ENCODE measurements at regions not wholly inside any gene's neighbourhood (a gene's known extent, or its start where the extent isn't known, plus 50 kb on each side); places are given as distances from the start of the nearest gene placed in this dataset.

DNA sequence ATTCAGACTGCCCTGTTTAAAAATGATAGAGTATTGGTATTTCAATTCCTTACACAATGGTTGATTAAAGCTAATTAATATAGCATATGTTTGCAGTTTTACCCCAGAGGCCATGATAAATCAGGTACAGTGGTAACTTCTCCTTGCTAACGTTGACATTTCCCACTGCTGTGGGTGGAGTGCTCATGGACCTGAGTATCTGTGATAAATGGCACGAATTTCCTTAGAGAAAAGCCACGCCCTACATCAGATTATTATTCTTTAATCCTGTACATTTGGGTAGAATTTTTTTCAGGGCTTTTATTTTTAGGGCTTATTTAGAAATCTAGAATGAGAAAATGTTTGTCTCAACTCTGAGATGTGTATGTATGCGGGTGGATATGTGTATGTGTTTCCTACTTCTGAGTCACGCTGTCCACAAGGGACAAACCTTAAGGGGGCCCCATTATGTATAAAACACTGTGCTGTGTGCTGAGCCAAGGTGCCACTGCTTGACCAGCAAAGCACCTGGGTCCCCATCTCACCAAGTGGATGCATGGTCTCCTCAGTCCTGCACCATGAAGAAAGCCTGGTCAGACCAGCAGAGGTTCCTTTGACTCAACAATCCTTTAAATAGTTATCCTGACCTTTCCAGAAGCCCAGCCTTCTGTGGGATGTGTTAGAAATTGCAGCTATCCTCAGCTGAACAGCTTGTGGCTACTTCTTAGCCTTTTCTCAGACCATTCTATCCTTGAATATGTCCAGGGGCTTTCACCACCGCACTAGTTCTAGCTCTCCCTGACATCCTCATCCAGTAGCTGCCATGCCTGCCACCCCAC, 57.9 kb upstream of the STK38L start:
- Histone ChIP-seq H3K4me3 (ENCODE audit: low read depth in 1 of 3, low read length in 3 of 3) (no peak overlapping the region), H3K4me1 (ENCODE audit: control insufficient read depth in 3 of 3, insufficient read depth in 2 of 3, low read depth in 1 of 3, low read length in 2 of 3) (peaks cover 0 to 4% (median 0%) of the 10 kb centered on the region in 3 donors), H3K27me3 (ENCODE audit: control insufficient read depth in 3 of 3, insufficient read depth in 3 of 3, low read length in 3 of 3) (no peaks in the 10 kb centered on the region), H3K36me3 (ENCODE audit: control insufficient read depth in 3 of 3, insufficient read depth in 2 of 3, low read depth in 1 of 3, low read length in 3 of 3) (no peaks in the 10 kb centered on the region), H3K27ac (ENCODE audit: low read depth in 1 of 3, low read length in 2 of 3) (no peak overlapping the region), H3K9me3 (ENCODE audit: control insufficient read depth in 2 of 2, insufficient read depth in 1 of 2, low read depth in 1 of 2, low read length in 1 of 2) (no peaks in the 10 kb centered on the region)
- FAIRE-seq (no peak), DNase-seq (no peak)
- WGBS, 3 donors, result 67 to 76% (median 71%) methylated on average over 6 of the region's 6 CpGs

DNA sequence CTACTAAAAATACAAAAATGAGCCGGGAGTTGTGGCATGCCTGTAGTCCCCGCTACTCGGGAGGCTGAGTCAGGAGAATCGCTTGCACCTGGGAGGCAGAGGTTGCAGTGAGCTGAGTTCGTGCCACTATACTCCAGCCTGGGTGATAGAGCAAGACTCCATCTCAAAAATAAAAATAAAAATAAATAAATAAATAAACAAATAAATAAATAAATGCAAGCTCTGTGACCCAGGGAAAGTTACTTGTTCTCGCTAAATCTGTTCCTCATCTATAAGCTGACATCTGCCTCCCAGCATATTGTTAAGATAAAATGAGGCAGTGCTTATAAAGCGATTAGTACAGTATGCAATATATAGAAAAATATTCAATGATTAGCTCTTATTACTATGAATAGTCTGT, 56.4 kb upstream of the STK38L start:
- H3K27ac ChIP-seq (ENCODE audit: low read depth in 1 of 3, low read length in 2 of 3), result no peak overlapping the region
- H3K27me3 ChIP-seq (ENCODE audit: control insufficient read depth in 3 of 3, insufficient read depth in 3 of 3, low read length in 3 of 3), result no peaks in the 10 kb centered on the region
- DNase-seq, result no peak
- peaks cover 0 to 13% (median 0%) of the 10 kb centered on the region in 3 donors for H3K4me1 ChIP-seq (ENCODE audit: control insufficient read depth in 3 of 3, insufficient read depth in 2 of 3, low read depth in 1 of 3, low read length in 2 of 3)
- no peak for FAIRE-seq
- H3K9me3 ChIP-seq (ENCODE audit: control insufficient read depth in 2 of 2, insufficient read depth in 1 of 2, low read depth in 1 of 2, low read length in 1 of 2), result no peaks in the 10 kb centered on the region
- no peaks in the 10 kb centered on the region for H3K36me3 ChIP-seq (ENCODE audit: control insufficient read depth in 3 of 3, insufficient read depth in 2 of 3, low read depth in 1 of 3, low read length in 3 of 3)
- 95 to 97% (median 97%) methylated on average over 7 of the region's 7 CpGs for WGBS, 3 donors
- no peak overlapping the region for H3K4me3 ChIP-seq (ENCODE audit: low read depth in 1 of 3, low read length in 3 of 3)

DNA sequence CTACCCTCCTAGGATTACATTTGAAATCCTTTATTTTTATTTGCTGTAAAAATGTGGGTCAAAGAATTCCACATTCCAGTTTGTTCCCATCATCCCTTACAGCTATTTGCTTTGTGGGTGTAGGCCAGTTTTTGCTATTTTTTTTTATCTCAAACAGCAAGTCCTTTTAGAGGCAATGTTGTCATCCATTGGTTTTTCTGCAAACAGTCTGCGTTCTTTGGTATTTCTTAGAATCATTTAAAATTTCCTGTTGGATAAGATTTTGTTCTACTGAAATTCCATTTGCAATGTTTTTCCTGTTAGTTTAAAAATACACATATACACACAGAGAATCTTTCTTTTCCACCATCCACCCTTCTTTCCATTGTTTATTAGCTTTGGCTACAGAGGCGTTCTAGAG, 53.3 kb upstream of the STK38L start:
- Histone ChIP-seq H3K9me3 (ENCODE audit: control insufficient read depth in 2 of 2, insufficient read depth in 1 of 2, low read depth in 1 of 2, low read length in 1 of 2) (no peaks in the 10 kb centered on the region), H3K27me3 (ENCODE audit: control insufficient read depth in 3 of 3, insufficient read depth in 3 of 3, low read length in 3 of 3) (no peaks in the 10 kb centered on the region), H3K4me1 (ENCODE audit: control insufficient read depth in 3 of 3, insufficient read depth in 2 of 3, low read depth in 1 of 3, low read length in 2 of 3) (peaks cover 0 to 33% (median 2%) of the 10 kb centered on the region in 3 donors), H3K27ac (ENCODE audit: low read depth in 1 of 3, low read length in 2 of 3) (peak overlapping the region in 1 of 3 donors; percentile 42), H3K36me3 (ENCODE audit: control insufficient read depth in 3 of 3, insufficient read depth in 2 of 3, low read depth in 1 of 3, low read length in 3 of 3) (no peaks in the 10 kb centered on the region), H3K4me3 (ENCODE audit: low read depth in 1 of 3, low read length in 3 of 3) (no peak overlapping the region)
- DNase-seq (no peak), FAIRE-seq (no peak)
- 62 to 88% (median 84%) methylated on average over 2 of the region's 2 CpGs for WGBS, 3 donors

DNA sequence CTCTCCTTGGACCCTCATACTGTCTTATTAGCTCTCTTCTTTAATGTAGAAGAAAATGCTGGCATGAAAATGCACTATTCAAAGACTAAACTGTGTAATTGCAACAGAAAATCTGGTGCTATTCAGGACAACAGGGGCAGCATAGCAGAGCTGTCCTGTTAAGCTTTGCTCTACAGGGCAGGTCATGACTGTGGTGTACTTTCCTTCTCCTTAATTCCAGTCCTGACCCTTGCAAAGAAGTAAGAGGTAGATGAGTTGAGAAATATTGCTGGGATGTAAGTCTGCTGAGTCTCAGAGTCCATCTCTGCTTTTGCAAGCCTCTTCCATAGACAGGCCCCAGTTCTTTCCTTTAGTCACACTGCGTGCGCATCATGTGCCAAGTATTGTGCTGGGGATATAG, 52.6 kb upstream of the STK38L start:
- H3K27me3 ChIP-seq (ENCODE audit: control insufficient read depth in 3 of 3, insufficient read depth in 3 of 3, low read length in 3 of 3), result no peaks in the 10 kb centered on the region
- H3K36me3 ChIP-seq (ENCODE audit: control insufficient read depth in 3 of 3, insufficient read depth in 2 of 3, low read depth in 1 of 3, low read length in 3 of 3), result no peaks in the 10 kb centered on the region
- DNase-seq (peak in 1 of 2 donors; percentile 21), FAIRE-seq (no peak)
- WGBS, 3 donors, result 96 to 99% (median 97%) methylated on average over 2 of the region's 2 CpGs
- no peak overlapping the region for H3K27ac ChIP-seq (ENCODE audit: low read depth in 1 of 3, low read length in 2 of 3)
- peaks cover 0 to 33% (median 2%) of the 10 kb centered on the region in 3 donors for H3K4me1 ChIP-seq (ENCODE audit: control insufficient read depth in 3 of 3, insufficient read depth in 2 of 3, low read depth in 1 of 3, low read length in 2 of 3)
- H3K9me3 ChIP-seq (ENCODE audit: control insufficient read depth in 2 of 2, insufficient read depth in 1 of 2, low read depth in 1 of 2, low read length in 1 of 2), result no peaks in the 10 kb centered on the region
- H3K4me3 ChIP-seq (ENCODE audit: low read depth in 1 of 3, low read length in 3 of 3), result no peak overlapping the region

DNA sequence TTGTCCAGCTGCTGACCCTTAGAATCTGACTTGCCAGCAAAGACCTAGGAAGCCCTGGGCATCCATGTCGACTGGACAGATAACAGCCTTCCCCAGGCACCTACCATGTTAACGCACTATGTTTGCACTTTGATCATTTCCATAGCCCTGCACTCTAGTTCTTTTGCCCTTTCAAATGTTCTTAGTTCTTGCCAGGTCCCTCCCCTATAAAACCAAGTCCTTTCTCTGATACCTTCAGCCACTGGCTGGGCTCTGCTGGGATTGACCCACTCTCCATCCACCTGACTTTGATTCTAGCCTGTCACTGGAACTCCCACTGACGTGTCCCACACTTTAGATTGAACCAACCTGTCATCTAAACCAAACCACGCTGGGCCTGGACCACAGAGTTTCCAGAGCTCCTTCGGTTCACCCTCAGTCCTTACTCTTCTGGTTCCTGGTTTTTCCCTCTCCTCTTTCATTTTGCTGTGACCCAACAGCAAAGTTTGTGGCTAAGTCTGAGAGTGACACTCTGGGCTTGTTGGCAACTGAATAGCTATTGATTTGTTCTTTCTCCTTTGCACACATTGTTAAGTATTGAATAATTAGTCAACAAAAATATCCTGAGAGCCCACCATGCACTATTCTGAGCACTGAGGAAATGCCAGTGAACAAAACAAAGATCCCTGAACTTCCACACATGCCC, 51.8 kb upstream of the STK38L start:
- Histone ChIP-seq H3K27ac (ENCODE audit: low read depth in 1 of 3, low read length in 2 of 3) (peak overlapping the region in 2 of 3 donors; percentile 64 to 89), H3K4me3 (ENCODE audit: low read depth in 1 of 3, low read length in 3 of 3) (no peak overlapping the region), H3K27me3 (ENCODE audit: control insufficient read depth in 3 of 3, insufficient read depth in 3 of 3, low read length in 3 of 3) (no peaks in the 10 kb centered on the region), H3K9me3 (ENCODE audit: control insufficient read depth in 2 of 2, insufficient read depth in 1 of 2, low read depth in 1 of 2, low read length in 1 of 2) (no peaks in the 10 kb centered on the region), H3K4me1 (ENCODE audit: control insufficient read depth in 3 of 3, insufficient read depth in 2 of 3, low read depth in 1 of 3, low read length in 2 of 3) (peaks cover 0 to 33% (median 2%) of the 10 kb centered on the region in 3 donors), H3K36me3 (ENCODE audit: control insufficient read depth in 3 of 3, insufficient read depth in 2 of 3, low read depth in 1 of 3, low read length in 3 of 3) (no peaks in the 10 kb centered on the region)
- DNase-seq (peak; percentile 14 to 40), FAIRE-seq (no peak)
- 62 to 82% (median 68%) methylated on average over 5 of the region's 5 CpGs for WGBS, 3 donors

DNA sequence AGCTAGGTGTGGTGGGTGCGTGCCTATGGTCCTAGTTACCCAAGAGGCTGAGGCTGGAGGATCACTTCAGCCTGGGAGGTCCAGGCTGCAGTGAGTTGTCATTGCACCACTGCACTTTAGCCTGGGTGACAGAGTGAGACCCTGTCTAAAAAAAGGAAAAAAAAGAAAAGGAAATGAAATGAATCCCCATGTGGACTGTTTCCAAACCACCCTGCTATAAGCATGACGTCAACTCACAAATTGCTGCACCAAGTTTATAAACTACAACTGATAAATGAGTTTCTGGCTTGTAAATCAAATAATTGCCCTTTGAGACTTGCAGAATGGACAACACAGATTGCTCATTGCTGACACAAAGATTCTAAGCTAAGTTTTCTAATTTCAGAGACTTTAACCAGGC, 51.0 kb upstream of the STK38L start:
- Histone ChIP-seq H3K4me3 (ENCODE audit: low read depth in 1 of 3, low read length in 3 of 3) (no peak overlapping the region), H3K4me1 (ENCODE audit: control insufficient read depth in 3 of 3, insufficient read depth in 2 of 3, low read depth in 1 of 3, low read length in 2 of 3) (peaks cover 0 to 33% (median 2%) of the 10 kb centered on the region in 3 donors), H3K36me3 (ENCODE audit: control insufficient read depth in 3 of 3, insufficient read depth in 2 of 3, low read depth in 1 of 3, low read length in 3 of 3) (no peaks in the 10 kb centered on the region), H3K27me3 (ENCODE audit: control insufficient read depth in 3 of 3, insufficient read depth in 3 of 3, low read length in 3 of 3) (no peaks in the 10 kb centered on the region), H3K9me3 (ENCODE audit: control insufficient read depth in 2 of 2, insufficient read depth in 1 of 2, low read depth in 1 of 2, low read length in 1 of 2) (no peaks in the 10 kb centered on the region), H3K27ac (ENCODE audit: low read depth in 1 of 3, low read length in 2 of 3) (peak overlapping the region in 2 of 3 donors; percentile 64 to 89)
- peak; percentile 81 to 86 for DNase-seq
- FAIRE-seq, result peak; percentile 53
- WGBS, 3 donors, result 13 to 37% (median 19%) methylated on average over 2 of the region's 2 CpGs

DNA sequence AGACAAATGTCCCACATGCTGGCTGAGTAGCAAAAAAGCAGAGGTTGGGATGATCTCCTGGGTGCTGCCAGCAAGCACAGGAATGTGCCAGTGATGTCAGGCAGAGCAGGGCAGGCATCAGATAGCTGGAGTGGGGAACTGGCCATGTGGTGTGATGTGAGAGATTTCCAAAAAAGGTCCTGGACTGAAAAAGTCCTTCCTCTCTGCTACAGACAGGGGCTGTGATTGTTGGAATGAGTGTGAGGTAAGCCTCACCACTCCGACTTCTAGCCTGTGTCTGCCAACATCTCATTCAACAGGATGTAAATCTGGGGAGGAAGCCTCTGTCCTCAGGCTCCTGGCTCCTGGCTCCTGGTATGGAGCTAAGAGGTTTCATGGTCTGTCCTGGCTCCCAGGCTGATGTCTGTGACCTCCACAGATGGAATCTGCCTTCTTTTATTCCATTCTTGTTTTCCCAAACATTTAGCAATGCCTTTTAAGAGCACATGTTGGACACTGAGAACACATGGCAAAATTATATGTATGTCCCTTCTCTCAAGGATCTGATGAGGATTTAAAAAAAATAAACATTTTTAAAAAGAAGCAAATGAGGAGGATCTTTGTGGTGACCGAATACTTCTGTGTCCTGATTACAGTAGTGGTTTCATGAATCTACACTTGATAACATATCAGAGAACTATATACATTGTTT, 50.1 kb upstream of the STK38L start:
- Histone ChIP-seq H3K36me3 (ENCODE audit: control insufficient read depth in 3 of 3, insufficient read depth in 2 of 3, low read depth in 1 of 3, low read length in 3 of 3) (no peaks in the 10 kb centered on the region), H3K27ac (ENCODE audit: low read depth in 1 of 3, low read length in 2 of 3) (peak overlapping the region in 2 of 3 donors; percentile 73 to 89), H3K27me3 (ENCODE audit: control insufficient read depth in 3 of 3, insufficient read depth in 3 of 3, low read length in 3 of 3) (no peaks in the 10 kb centered on the region), H3K4me1 (ENCODE audit: control insufficient read depth in 3 of 3, insufficient read depth in 2 of 3, low read depth in 1 of 3, low read length in 2 of 3) (peaks cover 0 to 33% (median 2%) of the 10 kb centered on the region in 3 donors), H3K9me3 (ENCODE audit: control insufficient read depth in 2 of 2, insufficient read depth in 1 of 2, low read depth in 1 of 2, low read length in 1 of 2) (no peaks in the 10 kb centered on the region), H3K4me3 (ENCODE audit: low read depth in 1 of 3, low read length in 3 of 3) (no peak overlapping the region)
- FAIRE-seq (no peak), DNase-seq (peak in 1 of 2 donors; percentile 31)
- WGBS, 3 donors, result 20 to 61% (median 49%) methylated on average over 2 of the region's 2 CpGs

Measured in small intestine (tissue), 7 donors.